HG02970 (cell line): ENCODE measurements at regions not wholly inside any gene's neighbourhood (a gene's known extent, or its start where the extent isn't known, plus 50 kb on each side); places are given as distances from the start of the nearest gene placed in this dataset.

ENCODE experiments used
- ATAC-seq: cut with Tn5 transposase; IDR thresholded peaks from one replicate; pipeline ENCODE4 v1.9.1; 2021; ENCODE audit warnings: mild to moderate bottlenecking, moderate library complexity, moderate number of reproducible peaks; ENCODE audit not compliant: unreplicated experiment, low FRiP score

- no peak for ATAC-seq
Measured at GRCh38 chr14:38432186-38432585, 176.3 kb upstream of the CLEC14A start.

DNA sequence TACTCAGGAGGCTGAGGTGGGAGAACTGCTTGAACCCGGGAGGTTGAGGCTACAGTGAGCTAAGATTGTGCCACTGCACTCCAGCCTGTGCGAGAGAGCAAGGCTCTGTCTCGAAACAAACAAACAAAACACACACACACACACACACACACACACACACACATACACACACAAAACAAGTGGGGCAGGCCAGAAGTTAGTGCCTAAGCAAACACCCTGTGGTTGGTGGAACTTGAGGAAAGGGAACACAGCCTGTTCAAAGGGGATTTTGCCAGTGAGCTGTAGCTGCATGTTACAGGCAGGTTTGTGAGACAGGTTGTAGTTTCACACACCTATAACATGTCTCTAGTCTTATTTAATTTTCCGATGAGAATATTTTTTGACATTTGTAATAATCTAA is 175.3 kb upstream of the CLEC14A start:
- no peak for ATAC-seq

DNA sequence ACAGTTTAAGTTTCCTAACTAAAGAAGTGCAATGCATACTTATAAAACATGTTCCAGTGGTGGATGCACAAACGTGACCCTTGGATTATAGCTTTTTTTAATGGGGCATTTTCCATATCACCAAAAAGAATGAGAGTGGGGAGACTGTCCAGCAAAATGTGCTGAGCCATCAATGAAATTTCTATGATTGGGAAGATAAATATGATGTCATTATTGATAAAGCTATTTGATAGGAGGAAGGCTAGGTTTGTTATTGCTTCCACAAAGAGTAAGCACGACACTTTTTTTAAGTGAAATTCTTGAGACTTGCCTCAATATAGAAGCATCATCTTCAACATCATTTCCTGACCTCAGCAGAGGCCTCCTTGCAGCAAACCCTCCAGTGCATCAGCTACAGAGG is 174.6 kb upstream of the CLEC14A start:
- ATAC-seq = no peak

DNA sequence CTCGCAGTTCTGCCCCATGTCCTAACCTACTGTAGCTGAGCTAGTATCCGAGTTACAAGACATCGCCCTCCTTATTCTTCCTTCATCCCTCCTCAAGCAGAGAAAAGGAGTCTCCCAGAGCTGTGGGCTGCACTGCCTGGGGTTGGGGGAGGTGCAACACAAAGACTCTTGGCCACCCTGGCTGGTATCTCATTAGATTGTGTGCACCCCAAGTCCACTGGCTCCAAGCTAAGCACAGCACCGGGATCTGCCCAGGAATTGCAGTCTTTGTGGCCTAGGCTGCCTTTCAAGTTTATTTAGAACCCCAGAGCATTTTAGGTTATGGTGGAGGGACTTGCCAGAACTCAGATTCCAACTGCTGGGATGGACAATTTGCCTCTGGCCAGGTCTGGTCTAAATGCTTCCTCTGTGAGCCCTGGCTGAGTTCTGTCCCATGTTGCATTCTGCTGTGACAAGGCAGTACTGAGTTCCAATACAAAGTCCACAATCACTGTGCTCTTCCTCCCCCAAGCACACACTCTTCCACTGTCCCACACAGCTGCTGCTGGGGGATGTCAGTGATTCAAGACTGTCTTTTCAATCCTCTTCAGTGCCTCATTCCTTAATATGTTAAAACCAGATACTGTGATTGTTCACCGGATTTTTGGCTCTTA is 169.6 kb upstream of the CLEC14A start:
- ATAC-seq = no peak

DNA sequence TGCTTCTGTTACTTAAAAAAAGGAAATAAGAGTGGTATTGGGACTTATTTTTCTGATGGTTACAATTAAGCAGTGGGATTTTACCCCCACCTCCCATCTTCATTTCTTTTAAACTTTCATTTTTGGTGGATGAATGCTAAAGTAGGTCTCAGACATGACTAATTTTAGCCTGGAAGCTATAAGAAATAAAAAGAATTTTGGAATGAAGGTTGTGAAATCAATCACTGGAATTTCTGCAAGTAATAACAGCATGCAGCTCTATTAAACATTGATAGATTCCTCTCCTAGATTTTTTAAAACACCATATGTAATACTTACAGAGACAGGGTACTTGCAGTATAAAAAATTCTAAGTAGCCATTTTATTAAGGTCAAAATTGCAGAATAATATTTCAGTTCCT is 164.2 kb upstream of the CLEC14A start:
- ATAC-seq = no peak

GRCh38 chr14:38419579-38419978 is 163.7 kb upstream of the CLEC14A start:
- no peak for ATAC-seq

GRCh38 chr14:38412654-38413053 is 156.8 kb upstream of the CLEC14A start:
- no peak for ATAC-seq

DNA sequence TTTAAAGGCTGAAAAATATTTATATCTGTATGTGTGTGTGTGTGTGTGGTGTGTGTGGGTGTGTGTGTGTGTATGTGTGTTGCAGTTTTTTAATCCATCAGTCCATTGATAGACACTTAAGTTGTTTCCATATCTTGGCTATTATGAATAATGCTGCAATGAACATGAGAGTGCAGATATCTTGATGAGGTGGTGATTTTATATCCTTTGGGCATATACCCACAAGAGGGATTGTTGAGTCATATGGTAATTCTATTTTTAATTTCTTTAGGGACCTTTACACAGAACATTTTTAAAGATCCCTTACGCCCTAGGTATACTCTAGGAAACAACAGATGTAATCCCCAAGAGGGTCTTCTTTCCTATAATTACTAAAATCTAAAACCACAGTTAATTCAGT is 154.5 kb upstream of the CLEC14A start:
- no peak for ATAC-seq

GRCh38 chr14:38409071-38409705 is 153.3 kb upstream of the CLEC14A start:
- ATAC-seq = no peak

DNA sequence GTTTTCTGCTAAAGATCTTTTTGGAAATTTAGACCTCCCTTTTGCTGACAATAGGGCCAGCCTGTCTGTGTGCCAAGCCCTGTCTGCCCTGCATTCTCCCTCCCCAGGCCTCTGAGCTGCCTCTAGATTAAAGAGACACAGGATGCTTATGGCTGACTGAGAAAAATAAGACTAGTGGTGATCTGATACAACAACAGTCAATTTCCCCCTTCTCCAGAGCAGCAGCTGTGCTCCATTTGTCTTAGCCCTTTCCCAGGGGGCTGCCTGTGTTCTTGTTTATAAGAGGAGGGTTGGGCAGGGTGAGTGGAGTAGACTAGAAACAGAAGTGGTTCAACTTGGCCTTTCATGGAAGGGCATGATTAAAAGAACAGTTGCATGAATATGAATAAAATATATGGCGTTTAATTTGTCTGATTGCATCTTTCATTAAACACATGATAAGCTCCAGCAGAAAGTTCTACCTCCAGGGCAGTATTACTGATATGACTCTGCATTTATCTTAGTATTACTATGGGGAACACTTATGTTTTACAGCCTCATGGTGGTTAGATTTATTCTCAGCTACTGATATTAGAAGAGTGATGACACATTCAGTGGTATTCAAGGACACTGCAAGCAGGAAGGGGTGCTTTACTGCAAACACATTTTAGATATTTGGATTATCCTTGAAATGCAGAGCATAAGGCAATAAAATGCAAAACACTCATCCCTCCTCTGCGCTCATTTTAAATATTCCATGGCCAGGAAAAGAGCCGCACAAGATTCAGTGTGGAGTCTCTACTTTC is 150.2 kb upstream of the CLEC14A start:
- no peak for ATAC-seq

- ATAC-seq = no peak
Measured at GRCh38 chr14:38404616-38405015, 148.7 kb upstream of the CLEC14A start.

- no peak for ATAC-seq
Measured at GRCh38 chr14:38404100-38404541, 148.2 kb upstream of the CLEC14A start.

DNA sequence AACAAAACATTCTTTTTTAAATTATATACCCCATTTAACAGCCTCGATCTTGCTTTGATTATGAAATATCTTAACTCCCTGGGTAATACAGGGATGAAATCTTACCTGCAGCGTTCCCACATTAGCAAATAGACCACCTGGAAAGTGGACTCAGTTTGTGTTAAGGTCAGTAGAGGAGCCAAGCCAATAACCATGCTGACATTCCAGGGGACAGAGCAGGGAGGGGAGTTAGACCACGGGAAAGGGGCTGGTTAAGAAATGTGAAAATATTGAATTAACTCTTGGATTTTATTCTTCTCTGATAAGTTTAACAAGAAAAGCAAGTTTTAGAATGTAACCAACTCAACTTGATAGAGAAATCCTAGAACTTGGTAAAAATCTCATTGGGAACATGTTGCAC is 144.9 kb upstream of the CLEC14A start:
- no peak for ATAC-seq

- no peak for ATAC-seq
Measured at GRCh38 chr14:38399652-38400051, 143.8 kb upstream of the CLEC14A start.

GRCh38 chr14:38394767-38395166 is 138.9 kb upstream of the CLEC14A start:
- no peak for ATAC-seq

- ATAC-seq = no peak
Measured at GRCh38 chr14:38394064-38394463, 138.2 kb upstream of the CLEC14A start.

- no peak for ATAC-seq
Measured at GRCh38 chr14:38391334-38391733, 135.4 kb upstream of the CLEC14A start.

- no peak for ATAC-seq
Measured at GRCh38 chr14:38389681-38390080, 133.8 kb upstream of the CLEC14A start.

- no peak for ATAC-seq
Measured at GRCh38 chr14:38387821-38388220, 131.9 kb upstream of the CLEC14A start.

GRCh38 chr14:38385836-38386235 is 129.9 kb upstream of the CLEC14A start:
- ATAC-seq = no peak

- ATAC-seq = no peak
Measured at GRCh38 chr14:38385343-38385742, 129.4 kb upstream of the CLEC14A start.

GRCh38 chr14:38384741-38385140 is 128.8 kb upstream of the CLEC14A start:
- ATAC-seq = no peak
